ENCODE measurements at regions not wholly inside any gene's neighbourhood (a gene's known extent, or its start where the extent isn't known, plus 50 kb on each side); places are given as distances from the start of the nearest gene placed in this dataset.
"Not testable (repeated sequence)": the region's sequence is repeated elsewhere in the genome, so short reads cannot be mapped to it uniquely, and the experiment has no call there.

DNA sequence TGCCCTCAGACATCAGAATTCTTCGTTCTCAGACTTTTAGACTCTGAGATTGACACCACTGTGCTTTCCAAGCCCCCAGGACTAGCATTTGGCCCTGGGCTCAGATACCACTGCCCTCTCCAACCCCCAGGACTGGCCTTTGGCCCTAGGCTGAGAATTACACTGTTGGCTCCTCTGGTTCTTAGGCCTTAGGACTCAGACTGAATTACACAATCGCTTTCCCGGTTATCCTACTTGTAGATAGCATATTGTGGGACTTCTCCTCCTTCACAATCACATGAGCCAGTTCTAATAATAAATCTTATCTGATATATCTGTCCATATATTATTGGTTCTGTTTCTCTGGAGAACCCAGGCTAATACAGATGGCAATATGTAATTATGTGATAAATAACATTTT is 1725.5 kb downstream of the GRIK2 start:
- ATAC-seq (no peak), DNase-seq (no peak)
- intact Hi-C loops (cut with DNase I): no loop called here

- intact Hi-C loops (cut with DNase I): no loop called here
- DNase-seq (no peak), ATAC-seq (no peak)
Observed at GRCh38 chr6:103114582-103114981, 1721.1 kb downstream of the GRIK2 start.

DNA sequence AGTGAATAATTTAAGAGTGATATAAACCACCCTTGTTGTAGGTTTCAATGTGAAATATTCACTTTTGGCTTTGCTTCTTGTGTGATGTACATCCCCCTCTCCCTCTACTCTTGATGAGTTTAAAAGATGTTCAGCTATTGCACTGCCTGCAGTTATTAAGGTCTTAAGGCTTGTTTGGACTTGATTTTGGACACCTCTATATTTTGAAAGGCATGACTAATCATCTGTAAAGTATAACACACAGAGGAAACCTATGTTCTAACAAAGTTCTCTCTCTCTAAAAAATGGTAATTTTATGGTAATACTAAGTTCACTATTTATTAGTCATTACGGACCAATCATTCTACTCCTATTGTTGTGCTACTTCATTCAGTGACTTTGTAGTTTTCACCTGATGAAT is 1719.9 kb downstream of the GRIK2 start:
- intact Hi-C loops (cut with DNase I): no loop called here
- DNase-seq: no peak
- no peak for ATAC-seq

DNA sequence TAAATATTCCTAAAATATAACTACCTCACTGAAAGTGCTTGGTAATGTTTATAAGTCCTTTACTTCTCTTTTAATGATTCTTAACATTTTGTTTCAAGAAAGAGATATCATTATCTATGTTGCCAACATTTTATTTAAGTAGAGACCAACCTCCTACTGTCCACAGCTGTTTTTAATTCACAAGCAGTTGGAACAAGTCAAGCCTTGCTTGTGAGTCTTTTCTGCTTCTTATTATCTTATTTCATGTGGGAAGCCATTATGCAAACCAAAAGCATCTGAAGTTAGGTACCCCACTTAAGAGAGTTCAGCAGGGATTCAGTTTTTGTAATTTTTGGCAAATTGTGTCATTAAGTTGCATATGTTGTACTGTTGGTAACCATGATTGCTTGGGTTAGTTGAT is 1714.5 kb downstream of the GRIK2 start:
- intact Hi-C loops (cut with DNase I): no loop called here
- no peak for ATAC-seq
- no peak for DNase-seq

GRCh38 chr6:103105686-103106085 is 1712.2 kb downstream of the GRIK2 start:
- intact Hi-C loops (cut with DNase I): no loop called here

DNA sequence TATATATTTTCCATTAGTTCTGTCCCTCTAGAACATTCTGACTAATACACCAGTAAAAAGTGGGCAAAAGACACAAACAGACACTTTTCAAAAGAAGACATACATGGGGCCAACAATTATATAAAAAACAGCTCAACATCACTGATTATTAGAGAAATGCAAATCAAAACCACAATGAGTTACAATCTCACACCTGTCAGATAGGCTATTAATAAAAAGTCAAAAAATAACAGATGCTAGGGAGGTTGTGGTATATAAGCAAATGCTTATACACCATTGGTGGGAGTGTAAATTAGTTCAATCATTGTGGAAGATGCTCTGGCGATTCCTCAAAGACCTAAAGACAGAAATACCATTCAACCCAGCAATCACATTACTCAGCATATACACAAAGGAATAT is 1707.8 kb downstream of the GRIK2 start:
- intact Hi-C loops (cut with DNase I): no loop called here
- no peak for ATAC-seq

More at GRCh38 chr6:103105686-103106085, 1712.2 kb downstream of the GRIK2 start:
- ATAC-seq (no peak), DNase-seq (no peak)

DNA sequence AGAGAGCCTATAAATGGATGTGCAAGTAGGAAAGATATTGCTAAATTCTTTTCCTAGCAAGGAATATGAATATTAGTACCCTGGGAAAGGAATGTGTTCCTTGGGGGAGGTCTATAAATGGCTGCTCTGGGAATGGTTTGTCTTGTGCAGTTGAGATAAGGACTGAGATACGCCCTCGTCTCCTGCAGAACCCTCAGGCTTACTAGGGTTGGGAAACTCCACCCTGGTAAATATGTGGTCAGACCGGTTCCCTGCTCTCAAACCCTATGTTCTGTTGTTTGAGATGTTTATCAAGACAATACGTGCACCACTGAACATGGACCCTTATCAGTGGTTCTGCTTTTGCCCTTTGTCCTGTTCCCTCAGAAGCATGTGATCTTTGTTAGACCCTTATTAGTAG is 1698.9 kb downstream of the GRIK2 start:
- DNase-seq; intact Hi-C loops (cut with DNase I); ATAC-seq: not testable (repeated sequence)

More for the DNA sequence above, 1707.8 kb downstream of the GRIK2 start:
- DNase-seq: no peak

GRCh38 chr6:103085801-103086200 is 1692.3 kb downstream of the GRIK2 start:
- intact Hi-C loops (cut with DNase I): no loop called here
- ATAC-seq: no peak
- no peak for DNase-seq

DNA sequence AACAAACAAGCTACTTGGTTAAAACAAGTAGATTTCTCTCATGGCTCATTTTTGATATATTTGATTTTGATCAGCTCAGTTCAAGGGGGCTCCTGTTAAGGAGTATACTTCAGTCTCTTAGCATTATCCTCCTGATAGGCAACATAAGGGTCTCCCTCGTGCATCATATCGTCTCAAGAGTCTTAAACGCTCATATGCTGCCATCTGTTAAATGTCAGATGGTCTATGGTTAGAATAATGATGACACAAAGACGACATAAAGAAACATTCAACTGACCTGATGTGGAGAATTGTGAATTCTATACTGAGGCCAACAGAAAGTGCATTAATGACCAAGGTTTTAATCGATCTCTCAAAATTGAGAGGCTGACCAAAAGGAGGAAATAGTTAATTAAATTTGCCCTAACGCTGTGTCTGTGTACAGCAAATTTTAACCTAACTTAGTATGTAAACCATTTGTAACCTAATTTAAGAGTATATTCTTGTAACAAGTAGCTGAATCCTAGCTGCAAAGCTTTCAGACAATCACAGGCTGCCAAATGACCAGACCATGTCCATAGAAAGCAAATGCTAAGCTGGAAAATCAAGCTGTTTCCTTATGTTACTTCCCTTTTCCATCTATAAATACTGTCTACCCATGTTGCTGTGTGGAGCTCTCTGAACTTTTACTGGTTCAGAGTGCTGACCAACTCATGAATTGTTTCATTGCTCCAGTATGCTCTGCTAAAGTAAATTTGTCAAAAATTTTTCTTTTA is 1688.5 kb downstream of the GRIK2 start:
- ATAC-seq (no peak), DNase-seq (no peak)
- intact Hi-C loops (cut with DNase I): no loop called here

DNA sequence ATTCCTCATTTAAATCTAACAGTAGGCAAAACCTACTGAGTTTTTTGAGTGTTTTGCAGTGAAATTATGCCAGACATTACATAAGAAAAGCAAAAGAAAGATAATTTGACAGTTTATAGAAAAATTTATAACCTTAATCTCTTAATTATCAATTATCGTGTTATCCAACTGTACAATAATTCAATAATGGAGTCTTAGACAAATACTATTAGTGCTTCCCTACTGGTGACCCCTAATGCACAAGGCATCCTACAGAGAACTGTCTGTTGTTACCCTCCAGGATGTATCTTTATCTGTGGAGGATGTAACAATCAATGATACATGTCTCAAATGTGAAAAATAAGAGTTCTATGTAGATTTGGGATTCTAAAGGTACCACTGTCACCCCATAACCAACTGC is 1687.6 kb downstream of the GRIK2 start:
- ATAC-seq: no peak
- DNase-seq: no peak
- intact Hi-C loops (cut with DNase I): no loop called here

GRCh38 chr6:103080497-103080896 is 1687.0 kb downstream of the GRIK2 start:
- ATAC-seq: no peak
- intact Hi-C loops (cut with DNase I): no loop called here

GRCh38 chr6:103079867-103080266 is 1686.4 kb downstream of the GRIK2 start:
- ATAC-seq (no peak), DNase-seq (no peak)
- intact Hi-C loops (cut with DNase I): no loop called here

More at GRCh38 chr6:103080497-103080896, 1687.0 kb downstream of the GRIK2 start:
- DNase-seq: no peak

DNA sequence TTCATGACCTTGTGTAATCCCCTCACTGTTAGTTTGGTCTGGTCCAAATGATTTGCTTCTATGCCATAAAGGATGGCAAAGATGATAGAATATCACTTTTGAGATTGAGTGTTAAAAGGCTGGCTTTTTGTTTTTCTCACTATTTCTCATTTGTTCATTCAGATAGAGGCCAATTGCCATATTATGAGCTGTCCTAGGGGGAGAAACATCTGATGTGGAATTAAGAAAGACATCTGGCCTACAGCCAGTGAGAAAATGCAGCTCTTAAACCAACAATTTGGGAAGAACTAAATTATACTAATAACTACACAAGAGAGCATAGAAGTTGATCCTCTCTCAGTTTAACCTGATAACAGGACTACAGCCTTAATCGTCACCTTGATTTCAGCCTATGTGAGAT is 1668.6 kb downstream of the GRIK2 start:
- no peak for ATAC-seq
- intact Hi-C loops (cut with DNase I): no loop called here

DNA sequence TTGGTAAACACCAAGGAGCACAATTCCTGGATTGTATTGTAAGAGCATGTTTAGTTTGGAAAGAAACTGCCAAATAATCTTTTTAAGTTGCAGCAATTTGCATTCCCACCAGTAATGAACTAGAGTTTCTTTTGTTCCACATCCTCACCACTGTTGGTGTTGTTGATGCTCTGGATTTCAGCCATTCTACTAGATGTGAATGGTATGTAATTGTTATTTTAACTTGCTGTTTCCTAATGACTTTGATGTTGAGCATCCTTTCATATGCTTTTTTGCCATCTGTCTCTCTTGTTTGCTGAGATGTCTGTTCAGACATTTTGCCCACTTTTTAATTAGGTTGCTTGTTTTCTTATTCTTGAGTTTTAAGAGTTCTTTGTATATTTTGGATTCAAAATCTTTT is 1654.1 kb downstream of the GRIK2 start:
- intact Hi-C loops (cut with DNase I): no loop called here
- no peak for ATAC-seq

More for the DNA sequence above, 1668.6 kb downstream of the GRIK2 start:
- no peak for DNase-seq

GRCh38 chr6:103042336-103042735 is 1648.8 kb downstream of the GRIK2 start:
- intact Hi-C loops (cut with DNase I): no loop called here
- DNase-seq (no peak), ATAC-seq (no peak)

More for the DNA sequence above, 1654.1 kb downstream of the GRIK2 start:
- no peak for DNase-seq

DNA sequence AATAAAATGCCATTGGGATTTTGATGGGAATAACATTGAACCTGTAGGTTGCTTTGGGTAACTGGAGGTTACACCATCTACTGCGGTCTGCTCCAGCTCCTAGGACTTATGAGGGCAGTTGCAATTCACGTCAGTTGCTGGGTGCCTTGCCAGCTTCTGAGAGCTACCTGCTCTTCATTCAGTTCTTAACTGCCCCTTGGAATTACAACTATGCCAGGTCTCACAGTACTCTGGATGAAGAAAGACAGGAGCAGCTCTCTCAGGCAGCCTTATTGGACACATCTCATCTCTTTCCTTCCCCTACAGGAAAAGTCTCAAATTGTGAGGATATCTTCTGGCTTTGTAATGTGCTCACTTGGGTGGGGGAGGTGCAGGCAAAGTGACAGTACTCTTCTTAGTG is 1643.3 kb downstream of the GRIK2 start:
- intact Hi-C loops (cut with DNase I): no loop called here
- no peak for DNase-seq
- ATAC-seq: no peak

- intact Hi-C loops (cut with DNase I): no loop called here
- DNase-seq: no peak
Observed at GRCh38 chr6:103027271-103027931, 1633.9 kb downstream of the GRIK2 start.

GRCh38 chr6:103018426-103018825 is 1624.9 kb downstream of the GRIK2 start:
- intact Hi-C loops (cut with DNase I): no loop called here
- ATAC-seq (no peak), DNase-seq (no peak)

More at GRCh38 chr6:103027271-103027931, 1633.9 kb downstream of the GRIK2 start:
- no peak for ATAC-seq

GRCh38 chr6:103017878-103018277 is 1624.4 kb downstream of the GRIK2 start:
- DNase-seq (no peak), ATAC-seq (no peak)
- intact Hi-C loops (cut with DNase I): no loop called here

DNA sequence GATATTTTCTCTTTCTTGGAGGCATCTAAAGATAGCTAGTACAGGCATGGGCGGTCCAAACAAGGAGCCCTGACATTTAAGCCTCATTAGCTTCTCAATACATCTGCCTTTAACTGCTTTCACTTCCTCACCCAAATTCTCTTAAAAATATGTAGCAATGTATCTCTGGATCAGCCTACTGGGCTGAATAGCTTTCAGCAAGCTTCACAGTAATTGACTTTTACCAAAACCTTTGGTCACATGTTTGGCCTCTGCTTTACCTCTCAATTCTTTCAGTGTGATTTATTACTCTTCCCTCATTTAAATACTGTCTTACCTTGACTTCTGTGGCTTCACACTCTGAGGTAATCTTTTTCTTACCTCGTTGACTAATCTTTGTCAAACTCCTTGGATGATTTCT is 1618.1 kb downstream of the GRIK2 start:
- intact Hi-C loops (cut with DNase I): no loop called here
- ATAC-seq (no peak), DNase-seq (no peak)

GRCh38 chr6:103002282-103002681 is 1608.8 kb downstream of the GRIK2 start:
- ATAC-seq: no peak

More at GRCh38 chr6:103002282-103002681, 1608.8 kb downstream of the GRIK2 start:
- DNase-seq: no peak
- intact Hi-C loops (cut with DNase I): no loop called here

Data from left cardiac atrium (tissue), 4 donors.